ENCODE measurements at regions not wholly inside any gene's neighbourhood (a gene's known extent, or its start where the extent isn't known, plus 50 kb on each side); places are given as distances from the start of the nearest gene placed in this dataset.
"Not testable (repeated sequence)": the region's sequence is repeated elsewhere in the genome, so short reads cannot be mapped to it uniquely, and the experiment has no call there.

- Mint-ChIP-seq H3K36me3 (ENCODE audit: low read depth) (no peaks in the 10 kb centered on the region), H3K27ac (no peak overlapping the region), H3K9me3 (no peaks in the 10 kb centered on the region), H3K4me1 (ENCODE audit: low read depth) (no peaks in the 10 kb centered on the region), H3K4me3 (no peak overlapping the region), H3K27me3 (no peaks in the 10 kb centered on the region)
- no peak for DNase-seq
Measured at GRCh38 chr10:120182431-120182830, 274.6 kb upstream of the PLPP4 start.

- no peaks in the 10 kb centered on the region for H3K27me3 Mint-ChIP-seq
Measured at GRCh38 chr10:120183546-120183945, 273.5 kb upstream of the PLPP4 start.

GRCh38 chr10:120184547-120185337 lies 272.3 kb upstream of the PLPP4 start:
- H3K27me3 Mint-ChIP-seq, result no peaks in the 10 kb centered on the region
- H3K4me1 Mint-ChIP-seq (ENCODE audit: low read depth), result no peaks in the 10 kb centered on the region
- H3K9me3 Mint-ChIP-seq, result no peaks in the 10 kb centered on the region
- DNase-seq, result no peak
- H3K27ac Mint-ChIP-seq, result no peak overlapping the region
- no peaks in the 10 kb centered on the region for H3K36me3 Mint-ChIP-seq (ENCODE audit: low read depth)
- no peak overlapping the region for H3K4me3 Mint-ChIP-seq

More at GRCh38 chr10:120183546-120183945, 273.5 kb upstream of the PLPP4 start:
- H3K9me3 Mint-ChIP-seq, result no peaks in the 10 kb centered on the region
- H3K36me3 Mint-ChIP-seq (ENCODE audit: low read depth), result no peaks in the 10 kb centered on the region
- no peak overlapping the region for H3K27ac Mint-ChIP-seq
- no peak for DNase-seq
- H3K4me1 Mint-ChIP-seq (ENCODE audit: low read depth), result no peaks in the 10 kb centered on the region
- no peak overlapping the region for H3K4me3 Mint-ChIP-seq

GRCh38 chr10:120186506-120186905 lies 270.5 kb upstream of the PLPP4 start:
- no peaks in the 10 kb centered on the region for H3K9me3 Mint-ChIP-seq
- H3K4me1 Mint-ChIP-seq (ENCODE audit: low read depth), result no peaks in the 10 kb centered on the region
- H3K4me3 Mint-ChIP-seq, result no peak overlapping the region
- H3K27ac Mint-ChIP-seq, result no peak overlapping the region
- no peak for DNase-seq
- no peaks in the 10 kb centered on the region for H3K36me3 Mint-ChIP-seq (ENCODE audit: low read depth)
- H3K27me3 Mint-ChIP-seq, result no peaks in the 10 kb centered on the region

- not testable (repeated sequence) for H3K27ac Mint-ChIP-seq; H3K27me3 Mint-ChIP-seq; H3K36me3 Mint-ChIP-seq (ENCODE audit: low read depth); DNase-seq; H3K4me3 Mint-ChIP-seq; H3K9me3 Mint-ChIP-seq; H3K4me1 Mint-ChIP-seq (ENCODE audit: low read depth)
Measured at GRCh38 chr10:120187168-120187567, 269.9 kb upstream of the PLPP4 start.

GRCh38 chr10:120188950-120189349 lies 268.1 kb upstream of the PLPP4 start:
- H3K36me3 Mint-ChIP-seq (ENCODE audit: low read depth), result no peaks in the 10 kb centered on the region
- no peak overlapping the region for H3K4me3 Mint-ChIP-seq
- no peaks in the 10 kb centered on the region for H3K4me1 Mint-ChIP-seq (ENCODE audit: low read depth)
- H3K27ac Mint-ChIP-seq, result no peak overlapping the region
- H3K9me3 Mint-ChIP-seq, result no peaks in the 10 kb centered on the region
- no peaks in the 10 kb centered on the region for H3K27me3 Mint-ChIP-seq
- no peak for DNase-seq

GRCh38 chr10:120195984-120196712 lies 260.9 kb upstream of the PLPP4 start:
- Mint-ChIP-seq H3K27me3 (no peaks in the 10 kb centered on the region), H3K4me1 (ENCODE audit: low read depth) (no peaks in the 10 kb centered on the region), H3K4me3 (no peak overlapping the region), H3K9me3 (no peaks in the 10 kb centered on the region), H3K36me3 (ENCODE audit: low read depth) (no peaks in the 10 kb centered on the region), H3K27ac (no peak overlapping the region)
- DNase-seq, result no peak

GRCh38 chr10:120204877-120205276 lies 252.2 kb upstream of the PLPP4 start:
- no peak overlapping the region for H3K4me3 Mint-ChIP-seq
- H3K36me3 Mint-ChIP-seq (ENCODE audit: low read depth), result no peaks in the 10 kb centered on the region
- H3K9me3 Mint-ChIP-seq, result no peaks in the 10 kb centered on the region
- DNase-seq, result no peak
- H3K27ac Mint-ChIP-seq, result no peak overlapping the region
- H3K4me1 Mint-ChIP-seq (ENCODE audit: low read depth), result no peaks in the 10 kb centered on the region
- peaks cover 13% of the 10 kb centered on the region for H3K27me3 Mint-ChIP-seq

GRCh38 chr10:120205368-120206018 lies 251.5 kb upstream of the PLPP4 start:
- no peaks in the 10 kb centered on the region for H3K9me3 Mint-ChIP-seq
- no peak for DNase-seq
- no peak overlapping the region for H3K4me3 Mint-ChIP-seq
- peaks cover 13% of the 10 kb centered on the region for H3K27me3 Mint-ChIP-seq
- H3K36me3 Mint-ChIP-seq (ENCODE audit: low read depth), result no peaks in the 10 kb centered on the region
- H3K4me1 Mint-ChIP-seq (ENCODE audit: low read depth), result no peaks in the 10 kb centered on the region
- H3K27ac Mint-ChIP-seq, result no peak overlapping the region

- no peak for DNase-seq
- H3K9me3 Mint-ChIP-seq, result peaks cover 2% of the 10 kb centered on the region
- no peaks in the 10 kb centered on the region for H3K36me3 Mint-ChIP-seq (ENCODE audit: low read depth)
- H3K4me3 Mint-ChIP-seq, result no peak overlapping the region
- no peak overlapping the region for H3K27ac Mint-ChIP-seq
- H3K27me3 Mint-ChIP-seq, result peaks cover 8% of the 10 kb centered on the region
- no peaks in the 10 kb centered on the region for H3K4me1 Mint-ChIP-seq (ENCODE audit: low read depth)
Measured at GRCh38 chr10:120208488-120208887, 248.5 kb upstream of the PLPP4 start.

GRCh38 chr10:120209124-120209762 lies 247.8 kb upstream of the PLPP4 start:
- H3K4me3 Mint-ChIP-seq, result no peak overlapping the region
- H3K27me3 Mint-ChIP-seq, result peaks cover 8% of the 10 kb centered on the region
- no peak overlapping the region for H3K27ac Mint-ChIP-seq
- H3K36me3 Mint-ChIP-seq (ENCODE audit: low read depth), result no peaks in the 10 kb centered on the region
- peaks cover 2% of the 10 kb centered on the region for H3K9me3 Mint-ChIP-seq
- no peak for DNase-seq
- H3K4me1 Mint-ChIP-seq (ENCODE audit: low read depth), result no peaks in the 10 kb centered on the region

GRCh38 chr10:120212275-120212674 lies 244.8 kb upstream of the PLPP4 start:
- no peaks in the 10 kb centered on the region for H3K4me1 Mint-ChIP-seq (ENCODE audit: low read depth)
- no peak for DNase-seq
- H3K36me3 Mint-ChIP-seq (ENCODE audit: low read depth), result no peaks in the 10 kb centered on the region
- H3K27ac Mint-ChIP-seq, result no peak overlapping the region
- H3K4me3 Mint-ChIP-seq, result no peak overlapping the region
- H3K9me3 Mint-ChIP-seq, result peaks cover 2% of the 10 kb centered on the region
- H3K27me3 Mint-ChIP-seq, result peaks cover 5% of the 10 kb centered on the region

GRCh38 chr10:120213283-120213682 lies 243.7 kb upstream of the PLPP4 start:
- H3K9me3 Mint-ChIP-seq; H3K27me3 Mint-ChIP-seq; DNase-seq; H3K4me3 Mint-ChIP-seq; H3K27ac Mint-ChIP-seq; H3K4me1 Mint-ChIP-seq (ENCODE audit: low read depth); H3K36me3 Mint-ChIP-seq (ENCODE audit: low read depth): not testable (repeated sequence)

GRCh38 chr10:120217736-120218135 lies 239.3 kb upstream of the PLPP4 start:
- no peaks in the 10 kb centered on the region for H3K36me3 Mint-ChIP-seq (ENCODE audit: low read depth)

More at GRCh38 chr10:120217736-120218135, 239.3 kb upstream of the PLPP4 start:
- H3K4me1 Mint-ChIP-seq (ENCODE audit: low read depth), result no peaks in the 10 kb centered on the region
- DNase-seq, result no peak
- H3K27me3 Mint-ChIP-seq, result peaks cover under 1% of the 10 kb centered on the region
- H3K9me3 Mint-ChIP-seq, result peaks cover under 1% of the 10 kb centered on the region
- no peak overlapping the region for H3K27ac Mint-ChIP-seq
- H3K4me3 Mint-ChIP-seq, result no peak overlapping the region
